Panc1 (cell line): ENCODE measurements at regions not wholly inside any gene's neighbourhood (a gene's known extent, or its start where the extent isn't known, plus 50 kb on each side); places are given as distances from the start of the nearest gene placed in this dataset.

Experiments
- ATAC-seq: fragments of 200-7000 bp; cut with Tn5 transposase; 2 replicates; pipeline ENCODE4 v1.9.1; 2020; ENCODE audit warnings: mild to moderate bottlenecking, moderate library complexity
- BruUV-seq: library from RNA; stranded (reverse); fragments of 400-500 nt; replicated peaks from 2 replicates; lab custom pipeline; 2021; lab: Mats Ljungman, UMichigan
- CTCF ChIA-PET: fragments of 300-600 bp; sonication (Branson Sonifier 250); formaldehyde crosslinking; loops from one replicate; lab custom pipeline; 2022; ENCODE audit warnings: antibody characterized with exemption; lab: Charles Lee
- POLR2A ChIA-PET: fragments of 300-600 bp; sonication (Branson Sonifier 250); formaldehyde crosslinking; loops from one replicate; lab custom pipeline; 2022; ENCODE audit warnings: antibody characterized with exemption; lab: Charles Lee
- DNase-seq: peaks from one replicate; pipeline ENCODE4 v3.0.0-alpha.2; 2010; ENCODE audit warnings: low read depth, low spot score
- H3K27ac ChIP-seq: 2 replicates; pipeline ENCODE4 v1.5.1; 2011; ENCODE audit warnings: mild to moderate bottlenecking, low read length, inconsistent platforms
- H3K27me3 ChIP-seq: fragments of 200-500 bp; sonication (Bioruptor generic); 2 replicates; pipeline ENCODE4 v1.6.0; 2014; ENCODE audit warnings: low read length, inconsistent platforms; ENCODE audit not compliant: control insufficient read depth, insufficient read depth
- H3K36me3 ChIP-seq: fragments of 200-500 bp; sonication (Bioruptor generic); 2 replicates; pipeline ENCODE4 v1.5.1; 2014; ENCODE audit warnings: inconsistent platforms, mild to moderate bottlenecking, low read length, moderate library complexity; ENCODE audit not compliant: control insufficient read depth, insufficient read depth
- H3K4me1 ChIP-seq: 2 replicates; pipeline ENCODE4 v1.5.1; 2011; ENCODE audit warnings: inconsistent platforms, mild to moderate bottlenecking, low read length, moderate library complexity; ENCODE audit not compliant: control insufficient read depth, insufficient read depth
- H3K4me3 ChIP-seq, 2 experiments: 2 replicates each; pipeline ENCODE4 v1.5.1; 2011 to 2012; ENCODE audit warnings: low read depth in 2 of 2, low read length in 2 of 2, mild to moderate bottlenecking in 2 of 2, inconsistent platforms in 1 of 2, moderate library complexity in 1 of 2
- H3K9me3 ChIP-seq: fragments of 200-500 bp; sonication (Bioruptor generic); 2 replicates; pipeline ENCODE4 v1.5.1; 2014; ENCODE audit warnings: low read depth, mild to moderate bottlenecking, inconsistent platforms, low read length, moderate library complexity; ENCODE audit not compliant: control insufficient read depth, insufficient read depth
- POLR2AphosphoS5 ChIP-seq: IDR thresholded peaks from 2 replicates; pipeline ENCODE4 v1.6.1; 2012; ENCODE audit warnings: mild to moderate bottlenecking, low read depth, low read length, moderate library complexity
- SIN3A ChIP-seq: IDR thresholded peaks from 2 replicates; pipeline ENCODE4 v1.6.1; 2012; ENCODE audit warnings: low read depth, mild to moderate bottlenecking, low read length, moderate library complexity, borderline replicate concordance; ENCODE audit not compliant: insufficient read depth
- TCF7L2 ChIP-seq: IDR thresholded peaks from 2 replicates; pipeline ENCODE4 v1.6.1; 2011; ENCODE audit warnings: mild to moderate bottlenecking, low read depth, low read length, inconsistent platforms
- in situ Hi-C: cut with HindIII; loops from 2 replicates; pipeline ENCODE4 v1.10.0; 2016; ENCODE audit warnings: low sequenced_read_pairs, low pct_unique_long_range_greater_than_20kb
- intact Hi-C: fragments of 100-400 bp; cut with micrococcal nuclease; formaldehyde crosslinking; loops from one replicate; pipeline ENCODE4 v1.10.0; 2022; ENCODE audit not compliant: unreplicated experiment
- TF ChIP-seq, protein P1 (sequence below), 2 experiments: IDR thresholded peaks; 2 replicates each; pipeline ENCODE4 v1.6.1; 2011 to 2012; ENCODE audit warnings: low read depth in 2 of 2, control low read depth in 1 of 2, low read length in 1 of 2, mild to moderate bottlenecking in 1 of 2, moderate library complexity in 1 of 2; ENCODE audit not compliant: insufficient read depth in 1 of 2
- TF ChIP-seq, protein P2 (sequence below): fragments of 450-650 bp; IDR thresholded peaks from 2 replicates; pipeline ENCODE4 v1.5.1; 2017; ENCODE audit warnings: mild to moderate bottlenecking

GRCh38 chr18:42330296-42330695 lies 375.3 kb downstream of the PIK3C3 start:
- Histone ChIP-seq H3K36me3 (no peaks in the 10 kb centered on the region), H3K27me3 (no peaks in the 10 kb centered on the region), H3K27ac (no peak overlapping the region), H3K9me3 (no peaks in the 10 kb centered on the region), H3K4me3 (no peak overlapping the region), H3K4me1 (no peaks in the 10 kb centered on the region)
- ChIA-PET POLR2A (no interaction called here), CTCF (no interaction called here)
- intact Hi-C loops (no loop called here), in situ Hi-C loops (no loop called here)
- TF ChIP-seq TCF7L2 (no peak), SIN3A (no peak), POLR2AphosphoS5 (no peak)
- TF ChIP-seq, protein P1, sequence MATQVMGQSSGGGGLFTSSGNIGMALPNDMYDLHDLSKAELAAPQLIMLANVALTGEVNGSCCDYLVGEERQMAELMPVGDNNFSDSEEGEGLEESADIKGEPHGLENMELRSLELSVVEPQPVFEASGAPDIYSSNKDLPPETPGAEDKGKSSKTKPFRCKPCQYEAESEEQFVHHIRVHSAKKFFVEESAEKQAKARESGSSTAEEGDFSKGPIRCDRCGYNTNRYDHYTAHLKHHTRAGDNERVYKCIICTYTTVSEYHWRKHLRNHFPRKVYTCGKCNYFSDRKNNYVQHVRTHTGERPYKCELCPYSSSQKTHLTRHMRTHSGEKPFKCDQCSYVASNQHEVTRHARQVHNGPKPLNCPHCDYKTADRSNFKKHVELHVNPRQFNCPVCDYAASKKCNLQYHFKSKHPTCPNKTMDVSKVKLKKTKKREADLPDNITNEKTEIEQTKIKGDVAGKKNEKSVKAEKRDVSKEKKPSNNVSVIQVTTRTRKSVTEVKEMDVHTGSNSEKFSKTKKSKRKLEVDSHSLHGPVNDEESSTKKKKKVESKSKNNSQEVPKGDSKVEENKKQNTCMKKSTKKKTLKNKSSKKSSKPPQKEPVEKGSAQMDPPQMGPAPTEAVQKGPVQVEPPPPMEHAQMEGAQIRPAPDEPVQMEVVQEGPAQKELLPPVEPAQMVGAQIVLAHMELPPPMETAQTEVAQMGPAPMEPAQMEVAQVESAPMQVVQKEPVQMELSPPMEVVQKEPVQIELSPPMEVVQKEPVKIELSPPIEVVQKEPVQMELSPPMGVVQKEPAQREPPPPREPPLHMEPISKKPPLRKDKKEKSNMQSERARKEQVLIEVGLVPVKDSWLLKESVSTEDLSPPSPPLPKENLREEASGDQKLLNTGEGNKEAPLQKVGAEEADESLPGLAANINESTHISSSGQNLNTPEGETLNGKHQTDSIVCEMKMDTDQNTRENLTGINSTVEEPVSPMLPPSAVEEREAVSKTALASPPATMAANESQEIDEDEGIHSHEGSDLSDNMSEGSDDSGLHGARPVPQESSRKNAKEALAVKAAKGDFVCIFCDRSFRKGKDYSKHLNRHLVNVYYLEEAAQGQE (IDR thresholded peaks at IDR 0.05; ENCODE audit: insufficient read depth in 1 of 2, low read depth in 2 of 2, low read length in 1 of 2), result no peak
- TF ChIP-seq, protein P2, sequence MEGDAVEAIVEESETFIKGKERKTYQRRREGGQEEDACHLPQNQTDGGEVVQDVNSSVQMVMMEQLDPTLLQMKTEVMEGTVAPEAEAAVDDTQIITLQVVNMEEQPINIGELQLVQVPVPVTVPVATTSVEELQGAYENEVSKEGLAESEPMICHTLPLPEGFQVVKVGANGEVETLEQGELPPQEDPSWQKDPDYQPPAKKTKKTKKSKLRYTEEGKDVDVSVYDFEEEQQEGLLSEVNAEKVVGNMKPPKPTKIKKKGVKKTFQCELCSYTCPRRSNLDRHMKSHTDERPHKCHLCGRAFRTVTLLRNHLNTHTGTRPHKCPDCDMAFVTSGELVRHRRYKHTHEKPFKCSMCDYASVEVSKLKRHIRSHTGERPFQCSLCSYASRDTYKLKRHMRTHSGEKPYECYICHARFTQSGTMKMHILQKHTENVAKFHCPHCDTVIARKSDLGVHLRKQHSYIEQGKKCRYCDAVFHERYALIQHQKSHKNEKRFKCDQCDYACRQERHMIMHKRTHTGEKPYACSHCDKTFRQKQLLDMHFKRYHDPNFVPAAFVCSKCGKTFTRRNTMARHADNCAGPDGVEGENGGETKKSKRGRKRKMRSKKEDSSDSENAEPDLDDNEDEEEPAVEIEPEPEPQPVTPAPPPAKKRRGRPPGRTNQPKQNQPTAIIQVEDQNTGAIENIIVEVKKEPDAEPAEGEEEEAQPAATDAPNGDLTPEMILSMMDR, result no peak
- no peak for DNase-seq
- no TSS peak for BruUV-seq
- ATAC-seq, result no peak

DNA sequence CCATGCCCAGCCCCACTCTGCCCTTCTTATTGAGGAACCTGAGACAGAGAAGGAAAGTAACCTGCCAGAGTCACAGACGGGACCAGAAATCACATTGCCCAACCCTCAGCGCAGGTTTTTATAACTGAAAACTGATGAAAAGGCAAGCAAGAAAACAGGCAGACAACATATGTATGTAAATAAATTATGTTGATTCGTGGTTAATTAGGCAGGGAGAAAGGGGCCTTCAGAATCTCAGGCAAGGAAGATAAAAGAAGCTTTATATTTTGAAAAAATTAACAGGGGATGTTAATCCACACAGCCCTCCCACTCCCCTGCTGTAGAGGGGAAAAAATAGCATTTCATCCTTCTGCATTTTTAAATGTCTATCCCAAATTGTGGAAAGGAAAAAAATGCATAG lies 378.5 kb downstream of the PIK3C3 start:
- H3K4me1 ChIP-seq, result no peaks in the 10 kb centered on the region
- H3K27me3 ChIP-seq, result no peaks in the 10 kb centered on the region
- in situ Hi-C loops, result no loop called here
- H3K27ac ChIP-seq, result no peak overlapping the region
- POLR2A ChIA-PET, result no interaction called here
- no TSS peak for BruUV-seq
- CTCF ChIA-PET, result no interaction called here
- no peak for DNase-seq
- H3K36me3 ChIP-seq, result no peaks in the 10 kb centered on the region
- ATAC-seq, result no peak
- no peaks in the 10 kb centered on the region for H3K9me3 ChIP-seq
- intact Hi-C loops, result no loop called here
- H3K4me3 ChIP-seq, result no peak overlapping the region
- TF ChIP-seq TCF7L2 (no peak), SIN3A (no peak), POLR2AphosphoS5 (no peak)
- TF ChIP-seq, protein P2, result no peak
- TF ChIP-seq, protein P1 (IDR thresholded peaks at IDR 0.05; ENCODE audit: insufficient read depth in 1 of 2, low read depth in 2 of 2, low read length in 1 of 2), result no peak
